ENCODE measurements at regions not wholly inside any gene's neighbourhood (a gene's known extent, or its start where the extent isn't known, plus 50 kb on each side); places are given as distances from the start of the nearest gene placed in this dataset.
A peak's percentile ranks its signal among the peaks of the same experiment; 100 is the strongest.

- no peak for DNase-seq
Measured at GRCh38 chr5:174312641-174313040, 267.1 kb downstream of the NSG2 start.

GRCh38 chr5:174313615-174314014 is 268.1 kb downstream of the NSG2 start:
- DNase-seq = no peak

GRCh38 chr5:174314261-174314660 is 268.8 kb downstream of the NSG2 start:
- DNase-seq = no peak

GRCh38 chr5:174315471-174315870 is 270.0 kb downstream of the NSG2 start:
- no peak for DNase-seq

GRCh38 chr5:174315871-174316270 is 270.4 kb downstream of the NSG2 start:
- DNase-seq = no peak

GRCh38 chr5:174316326-174316725 is 270.8 kb downstream of the NSG2 start:
- no peak for DNase-seq

- peak; percentile 21 to 34 for DNase-seq
Measured at GRCh38 chr5:174317256-174317894, 271.9 kb downstream of the NSG2 start.

GRCh38 chr5:174318578-174318977 is 273.1 kb downstream of the NSG2 start:
- no peak for DNase-seq

GRCh38 chr5:174319551-174319950 is 274.0 kb downstream of the NSG2 start:
- no peak for DNase-seq

GRCh38 chr5:174320051-174320450 is 274.5 kb downstream of the NSG2 start:
- no peak for DNase-seq

- no peak for DNase-seq
Measured at GRCh38 chr5:174323878-174324281, 278.4 kb downstream of the NSG2 start.

GRCh38 chr5:174324680-174325079 is 279.2 kb downstream of the NSG2 start:
- DNase-seq = no peak

GRCh38 chr5:174325431-174325830 is 279.9 kb downstream of the NSG2 start:
- no peak for DNase-seq

- DNase-seq = no peak
Measured at GRCh38 chr5:174325961-174326360, 280.5 kb downstream of the NSG2 start.

GRCh38 chr5:174326372-174326771 is 280.9 kb downstream of the NSG2 start:
- DNase-seq = no peak

GRCh38 chr5:174327317-174327864 is 281.9 kb downstream of the NSG2 start:
- DNase-seq = peak; percentile 72 to 79

- DNase-seq = no peak
Measured at GRCh38 chr5:174327896-174328295, 282.4 kb downstream of the NSG2 start.

GRCh38 chr5:174328631-174329299 is 283.3 kb downstream of the NSG2 start:
- DNase-seq = no peak

- no peak for DNase-seq
Measured at GRCh38 chr5:174329738-174330137, 284.2 kb downstream of the NSG2 start.

GRCh38 chr5:174335682-174336364 is 290.3 kb downstream of the NSG2 start:
- DNase-seq = no peak

GRCh38 chr5:174336479-174336878 is 291.0 kb downstream of the NSG2 start:
- DNase-seq = no peak

- DNase-seq = no peak
Measured at GRCh38 chr5:174337276-174338184, 292.0 kb downstream of the NSG2 start.

Measured in Kasumi-1 (cell line).